ENCODE measurements at regions not wholly inside any gene's neighbourhood (a gene's known extent, or its start where the extent isn't known, plus 50 kb on each side); places are given as distances from the start of the nearest gene placed in this dataset.

- Histone ChIP-seq H3K4me1 (ENCODE audit: low read depth, poor library complexity, severe bottlenecking) (no peaks in the 10 kb centered on the region), H3K36me3 (ENCODE audit: insufficient read depth) (no peaks in the 10 kb centered on the region)
Measured at GRCh38 chr17:77299256-77300015, 158.7 kb downstream of the SEC14L1 start.

GRCh38 chr17:77300016-77300686, 159.4 kb downstream of the SEC14L1 start:
- H2AFZ ChIP-seq (ENCODE audit: low read depth), result no peak overlapping the region
- H3K27ac ChIP-seq, result no peak overlapping the region
- H3K4me3 ChIP-seq (IDR thresholded peaks at IDR 0.05; ENCODE audit: insufficient read depth, low read depth, low read length), result no peak overlapping the region
- H3K9ac ChIP-seq, result no peak overlapping the region
- H3K4me1 ChIP-seq (ENCODE audit: low read depth, poor library complexity, severe bottlenecking), result no peaks in the 10 kb centered on the region
- no peaks in the 10 kb centered on the region for H3K79me2 ChIP-seq (ENCODE audit: insufficient read depth, low read depth)
- H3K36me3 ChIP-seq (ENCODE audit: insufficient read depth), result no peaks in the 10 kb centered on the region
- H3K4me2 ChIP-seq, result no peak overlapping the region
- no peaks in the 10 kb centered on the region for H4K20me1 ChIP-seq (ENCODE audit: insufficient read depth)
- TF ChIP-seq CTCF (conservative IDR thresholded peaks at IDR 0.05; ENCODE audit: low read depth, low read length), result no peak
- H3K27me3 ChIP-seq (ENCODE audit: insufficient read depth, low read depth), result no peaks in the 10 kb centered on the region

More at GRCh38 chr17:77299256-77300015, 158.7 kb downstream of the SEC14L1 start:
- no peak overlapping the region for H3K27ac ChIP-seq
- no peaks in the 10 kb centered on the region for H3K27me3 ChIP-seq (ENCODE audit: insufficient read depth, low read depth)
- H3K79me2 ChIP-seq (ENCODE audit: insufficient read depth, low read depth), result no peaks in the 10 kb centered on the region
- no peak for TF ChIP-seq CTCF (conservative IDR thresholded peaks at IDR 0.05; ENCODE audit: low read depth, low read length)
- no peaks in the 10 kb centered on the region for H4K20me1 ChIP-seq (ENCODE audit: insufficient read depth)
- H3K4me2 ChIP-seq, result no peak overlapping the region
- no peak overlapping the region for H3K9ac ChIP-seq
- H2AFZ ChIP-seq (ENCODE audit: low read depth), result no peak overlapping the region
- no peak overlapping the region for H3K4me3 ChIP-seq (IDR thresholded peaks at IDR 0.05; ENCODE audit: insufficient read depth, low read depth, low read length)

GRCh38 chr17:77301694-77302266, 161.0 kb downstream of the SEC14L1 start:
- Histone ChIP-seq H3K4me1 (ENCODE audit: low read depth, poor library complexity, severe bottlenecking) (no peaks in the 10 kb centered on the region), H3K4me2 (no peak overlapping the region)

GRCh38 chr17:77302682-77303081, 161.9 kb downstream of the SEC14L1 start:
- no peaks in the 10 kb centered on the region for H3K36me3 ChIP-seq (ENCODE audit: insufficient read depth)
- H3K4me1 ChIP-seq (ENCODE audit: low read depth, poor library complexity, severe bottlenecking), result no peaks in the 10 kb centered on the region
- no peak overlapping the region for H2AFZ ChIP-seq (ENCODE audit: low read depth)
- H3K27me3 ChIP-seq (ENCODE audit: insufficient read depth, low read depth), result no peaks in the 10 kb centered on the region
- H3K9ac ChIP-seq, result no peak overlapping the region
- TF ChIP-seq CTCF (conservative IDR thresholded peaks at IDR 0.05; ENCODE audit: low read depth, low read length), result no peak
- H4K20me1 ChIP-seq (ENCODE audit: insufficient read depth), result no peaks in the 10 kb centered on the region
- H3K4me2 ChIP-seq, result no peak overlapping the region
- H3K79me2 ChIP-seq (ENCODE audit: insufficient read depth, low read depth), result no peaks in the 10 kb centered on the region
- no peak overlapping the region for H3K27ac ChIP-seq
- no peak overlapping the region for H3K4me3 ChIP-seq (IDR thresholded peaks at IDR 0.05; ENCODE audit: insufficient read depth, low read depth, low read length)

More at GRCh38 chr17:77301694-77302266, 161.0 kb downstream of the SEC14L1 start:
- H3K79me2 ChIP-seq (ENCODE audit: insufficient read depth, low read depth), result no peaks in the 10 kb centered on the region
- no peak overlapping the region for H3K4me3 ChIP-seq (IDR thresholded peaks at IDR 0.05; ENCODE audit: insufficient read depth, low read depth, low read length)
- no peaks in the 10 kb centered on the region for H4K20me1 ChIP-seq (ENCODE audit: insufficient read depth)
- no peak overlapping the region for H3K27ac ChIP-seq
- no peaks in the 10 kb centered on the region for H3K27me3 ChIP-seq (ENCODE audit: insufficient read depth, low read depth)
- H3K9ac ChIP-seq, result no peak overlapping the region
- TF ChIP-seq CTCF (conservative IDR thresholded peaks at IDR 0.05; ENCODE audit: low read depth, low read length), result no peak
- H2AFZ ChIP-seq (ENCODE audit: low read depth), result no peak overlapping the region
- no peaks in the 10 kb centered on the region for H3K36me3 ChIP-seq (ENCODE audit: insufficient read depth)
